ENCODE measurements at regions not wholly inside any gene's neighbourhood (a gene's known extent, or its start where the extent isn't known, plus 50 kb on each side); places are given as distances from the start of the nearest gene placed in this dataset.

DNA sequence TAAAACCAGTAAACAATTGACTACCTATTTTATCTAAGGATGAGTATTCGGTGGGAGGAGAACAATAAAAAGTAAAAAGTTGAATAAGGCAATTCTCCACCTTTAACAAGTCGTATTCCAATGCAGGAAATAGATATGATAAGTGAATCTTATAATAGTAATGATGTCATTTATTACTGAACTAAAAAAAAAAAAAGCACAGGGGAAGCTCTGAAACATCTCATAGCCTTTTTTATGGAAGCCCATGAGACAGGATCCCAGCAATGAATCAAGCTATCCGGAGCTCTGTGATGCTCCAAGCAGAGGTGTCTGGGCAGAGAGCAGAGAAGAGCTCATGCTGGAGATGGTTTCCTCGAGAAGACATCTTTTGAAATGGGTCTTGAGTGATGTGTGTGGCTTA, 376.0 kb downstream of the ICE1 start:
- no peaks in the 10 kb centered on the region for H3K36me3 ChIP-seq (ENCODE audit: low read depth)
- TF ChIP-seq, protein P1, sequence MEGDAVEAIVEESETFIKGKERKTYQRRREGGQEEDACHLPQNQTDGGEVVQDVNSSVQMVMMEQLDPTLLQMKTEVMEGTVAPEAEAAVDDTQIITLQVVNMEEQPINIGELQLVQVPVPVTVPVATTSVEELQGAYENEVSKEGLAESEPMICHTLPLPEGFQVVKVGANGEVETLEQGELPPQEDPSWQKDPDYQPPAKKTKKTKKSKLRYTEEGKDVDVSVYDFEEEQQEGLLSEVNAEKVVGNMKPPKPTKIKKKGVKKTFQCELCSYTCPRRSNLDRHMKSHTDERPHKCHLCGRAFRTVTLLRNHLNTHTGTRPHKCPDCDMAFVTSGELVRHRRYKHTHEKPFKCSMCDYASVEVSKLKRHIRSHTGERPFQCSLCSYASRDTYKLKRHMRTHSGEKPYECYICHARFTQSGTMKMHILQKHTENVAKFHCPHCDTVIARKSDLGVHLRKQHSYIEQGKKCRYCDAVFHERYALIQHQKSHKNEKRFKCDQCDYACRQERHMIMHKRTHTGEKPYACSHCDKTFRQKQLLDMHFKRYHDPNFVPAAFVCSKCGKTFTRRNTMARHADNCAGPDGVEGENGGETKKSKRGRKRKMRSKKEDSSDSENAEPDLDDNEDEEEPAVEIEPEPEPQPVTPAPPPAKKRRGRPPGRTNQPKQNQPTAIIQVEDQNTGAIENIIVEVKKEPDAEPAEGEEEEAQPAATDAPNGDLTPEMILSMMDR (IDR thresholded peaks at IDR 0.05), result no peak
- no peaks in the 10 kb centered on the region for H3K4me1 ChIP-seq (ENCODE audit: low read depth)
- H3K9me3 ChIP-seq, result no peaks in the 10 kb centered on the region
- no peak for ATAC-seq
- H3K4me3 ChIP-seq, result no peak overlapping the region
- no peak for DNase-seq
- intact Hi-C loops (cut with DNase I, micrococcal nuclease), result no loop called here

DNA sequence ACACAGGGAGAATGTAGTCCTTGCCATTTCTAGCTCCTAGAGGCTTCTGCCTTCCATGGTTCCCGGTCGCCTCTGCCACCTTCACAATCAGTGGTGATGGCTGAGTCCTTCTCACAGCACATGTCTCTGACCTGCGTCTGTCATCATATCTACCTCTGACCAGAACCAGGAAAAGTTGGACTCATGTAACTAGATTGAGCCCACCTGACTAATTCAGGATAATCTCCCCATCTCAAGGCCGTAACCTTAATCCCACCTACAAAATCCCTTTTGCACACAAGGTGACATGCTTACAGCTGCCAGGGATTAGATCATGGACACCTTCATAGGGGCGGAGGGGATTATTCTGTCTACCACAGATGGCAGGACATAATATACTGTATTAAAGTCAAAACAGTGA, 375.6 kb downstream of the ICE1 start:
- intact Hi-C loops (cut with DNase I, micrococcal nuclease), result no loop called here

DNA sequence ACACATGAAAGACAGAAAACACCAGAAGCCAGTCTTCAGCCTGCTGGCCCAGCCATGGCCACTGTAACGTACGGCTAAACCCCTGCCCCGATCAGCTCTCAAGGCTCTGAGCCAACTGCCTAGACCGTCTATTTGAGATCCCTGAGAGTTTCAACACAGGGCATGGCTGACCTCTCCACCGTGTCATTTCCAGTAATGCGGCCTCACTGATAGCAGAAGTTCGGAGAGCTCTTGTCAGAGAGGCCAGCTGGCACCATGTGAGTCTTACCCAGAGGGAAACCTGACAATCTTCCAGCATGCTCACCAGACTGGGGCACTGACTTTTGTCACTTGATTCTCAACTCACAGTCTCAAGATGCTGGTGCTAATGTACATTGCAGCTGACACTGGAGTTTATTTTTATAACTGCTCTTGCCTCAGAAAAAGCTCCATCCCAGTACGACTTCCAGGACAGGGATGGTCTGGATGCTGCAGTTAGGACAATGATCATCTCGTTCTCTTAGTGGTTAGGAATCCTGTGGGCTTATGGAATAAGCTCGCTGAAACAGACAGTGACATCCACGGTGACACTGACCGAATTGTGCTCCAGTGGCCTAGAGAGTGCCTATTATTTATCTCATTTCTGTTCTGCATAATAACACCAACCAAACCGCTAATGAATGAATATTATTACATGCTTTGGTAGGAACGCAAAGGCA, 372.7 kb downstream of the ICE1 start:
- H3K4me3 ChIP-seq, result no peak overlapping the region
- TF ChIP-seq, protein P1 (IDR thresholded peaks at IDR 0.05), result no peak
- DNase-seq (no peak), ATAC-seq (no peak)
- H3K4me1 ChIP-seq (ENCODE audit: low read depth), result no peaks in the 10 kb centered on the region
- H3K9me3 ChIP-seq, result no peaks in the 10 kb centered on the region
- no peaks in the 10 kb centered on the region for H3K36me3 ChIP-seq (ENCODE audit: low read depth)
- intact Hi-C loops (cut with DNase I, micrococcal nuclease), result no loop called here

More for the DNA sequence above, 375.6 kb downstream of the ICE1 start:
- TF ChIP-seq, protein P1 (IDR thresholded peaks at IDR 0.05), result no peak
- DNase-seq, result no peak
- Histone ChIP-seq H3K36me3 (ENCODE audit: low read depth) (no peaks in the 10 kb centered on the region), H3K4me1 (ENCODE audit: low read depth) (no peaks in the 10 kb centered on the region), H3K9me3 (no peaks in the 10 kb centered on the region), H3K4me3 (no peak overlapping the region)
- ATAC-seq, result no peak

- no peaks in the 10 kb centered on the region for H3K36me3 ChIP-seq (ENCODE audit: low read depth)
- DNase-seq (no peak), ATAC-seq (no peak)
- H3K4me1 ChIP-seq (ENCODE audit: low read depth), result no peaks in the 10 kb centered on the region
- no peak overlapping the region for H3K4me3 ChIP-seq
- intact Hi-C loops (cut with DNase I, micrococcal nuclease), result no loop called here
- TF ChIP-seq, protein P1 (IDR thresholded peaks at IDR 0.05), result no peak
- no peaks in the 10 kb centered on the region for H3K9me3 ChIP-seq
Observed at GRCh38 chr5:5794118-5794560, 371.7 kb downstream of the ICE1 start.

DNA sequence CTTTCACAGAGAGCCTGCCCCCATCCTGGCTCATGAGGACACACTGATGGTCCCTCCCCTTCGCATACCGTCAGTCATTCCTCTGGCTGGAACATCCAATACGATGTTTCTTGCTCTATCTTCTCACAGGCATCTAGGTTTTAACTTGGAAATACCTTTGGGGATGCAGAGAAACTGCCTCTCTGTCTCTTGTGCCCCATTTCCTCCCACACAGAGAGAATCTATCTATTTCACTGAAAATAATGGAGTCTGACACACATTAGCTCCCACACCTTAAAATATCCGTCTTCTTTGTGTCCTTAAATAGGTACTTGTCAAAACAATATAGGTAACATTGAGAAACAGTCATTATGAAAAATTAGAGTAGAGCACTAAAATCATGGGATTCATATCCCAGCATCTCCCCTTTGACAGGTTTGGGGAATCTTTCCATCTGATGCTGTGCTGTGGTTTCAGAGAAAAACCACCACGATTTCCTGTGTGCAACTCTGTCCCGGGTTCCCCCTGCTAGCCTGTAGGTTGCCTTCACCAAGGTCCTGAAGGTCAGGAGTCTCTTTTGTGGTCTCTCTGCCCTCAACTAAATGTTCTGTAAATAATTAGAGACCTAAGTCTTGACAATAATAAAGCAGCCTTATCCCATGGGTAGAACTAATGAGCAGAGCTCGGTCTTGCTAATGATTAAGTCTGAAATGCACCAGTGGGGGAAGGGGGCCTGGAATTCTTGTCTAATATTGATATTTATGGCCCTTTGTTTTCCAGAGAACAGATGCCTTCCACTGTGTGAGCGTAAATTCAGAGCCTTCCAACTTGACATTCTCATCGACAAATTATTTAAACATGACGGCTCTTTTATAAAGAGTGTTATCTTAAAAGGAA, 371.0 kb downstream of the ICE1 start:
- no peak for DNase-seq
- Histone ChIP-seq H3K4me1 (ENCODE audit: low read depth) (no peaks in the 10 kb centered on the region), H3K4me3 (no peak overlapping the region), H3K36me3 (ENCODE audit: low read depth) (no peaks in the 10 kb centered on the region), H3K9me3 (no peaks in the 10 kb centered on the region)
- intact Hi-C loops (cut with DNase I, micrococcal nuclease), result no loop called here
- no peak for ATAC-seq
- TF ChIP-seq, protein P1 (IDR thresholded peaks at IDR 0.05), result no peak

Measured in mucosa of descending colon (tissue), 3 donors.